Vagina (tissue), 2 donors: ENCODE measurements at regions not wholly inside any gene's neighbourhood (a gene's known extent, or its start where the extent isn't known, plus 50 kb on each side); places are given as distances from the start of the nearest gene placed in this dataset.

Experiments used
- POLR2AphosphoS5 ChIP-seq, 2 donors: sonication (generic); formaldehyde crosslinking; IDR thresholded peaks; one replicate each; pipeline ENCODE4 v1.9.0; 2017; ENCODE audit warnings: antibody characterized with exemption in 2 of 2, mild to moderate bottlenecking in 2 of 2, low read depth in 1 of 2; ENCODE audit not compliant: insufficient read depth in 1 of 2
- TF ChIP-seq, protein P1 (sequence below), 3 experiments: fragments of 450-650 bp in 2 of 3; fragments of 200-600 bp in 1 of 3; sonication (generic) in 1 of 3; IDR thresholded peaks; one replicate each; pipeline ENCODE4 v1.5.1; 2017 to 2019; ENCODE audit warnings: antibody characterized with exemption in 3 of 3, mild to moderate bottlenecking in 2 of 3, moderate library complexity in 2 of 3

DNA sequence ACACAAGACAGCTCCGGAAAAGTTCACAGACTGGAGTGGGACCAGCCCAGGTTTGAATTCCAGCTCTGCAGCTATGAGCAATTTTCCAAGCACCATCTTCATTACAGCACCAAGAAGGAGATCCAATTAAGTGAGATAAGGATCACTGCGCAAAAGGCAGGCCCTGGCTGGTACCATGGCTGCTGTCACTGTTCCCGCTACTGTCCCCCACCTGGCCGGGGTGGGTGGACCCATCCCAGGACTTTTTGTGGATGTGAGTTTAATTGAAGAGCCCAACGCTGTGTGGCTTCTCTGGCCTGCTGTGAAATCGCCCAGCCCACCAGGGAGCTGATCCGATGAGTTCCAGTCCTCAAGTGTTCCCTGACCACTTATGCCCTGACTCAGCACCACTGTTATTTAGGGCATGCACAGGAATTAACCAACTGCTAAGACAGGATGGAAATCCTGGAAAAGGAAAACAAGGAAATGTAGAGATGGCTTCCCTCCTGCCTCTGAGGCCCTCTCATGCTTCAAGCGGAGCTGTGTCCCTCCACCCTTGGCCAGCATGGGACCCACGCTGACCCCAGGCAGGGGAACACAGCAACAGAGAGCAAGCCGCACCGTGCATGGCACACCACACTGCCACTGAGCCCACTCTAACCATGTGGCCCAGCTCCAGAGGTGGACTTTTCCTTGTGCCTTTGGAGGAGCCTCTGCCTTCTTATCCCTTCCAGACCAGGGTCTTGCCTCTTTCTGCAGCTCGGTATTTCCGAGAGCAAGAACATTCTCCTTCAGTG is 150.0 kb upstream of the CST7 start:
- no peak for TF ChIP-seq POLR2AphosphoS5 (IDR thresholded peaks at IDR 0.05; ENCODE audit: insufficient read depth in 1 of 2, low read depth in 1 of 2)
- TF ChIP-seq, protein P1, sequence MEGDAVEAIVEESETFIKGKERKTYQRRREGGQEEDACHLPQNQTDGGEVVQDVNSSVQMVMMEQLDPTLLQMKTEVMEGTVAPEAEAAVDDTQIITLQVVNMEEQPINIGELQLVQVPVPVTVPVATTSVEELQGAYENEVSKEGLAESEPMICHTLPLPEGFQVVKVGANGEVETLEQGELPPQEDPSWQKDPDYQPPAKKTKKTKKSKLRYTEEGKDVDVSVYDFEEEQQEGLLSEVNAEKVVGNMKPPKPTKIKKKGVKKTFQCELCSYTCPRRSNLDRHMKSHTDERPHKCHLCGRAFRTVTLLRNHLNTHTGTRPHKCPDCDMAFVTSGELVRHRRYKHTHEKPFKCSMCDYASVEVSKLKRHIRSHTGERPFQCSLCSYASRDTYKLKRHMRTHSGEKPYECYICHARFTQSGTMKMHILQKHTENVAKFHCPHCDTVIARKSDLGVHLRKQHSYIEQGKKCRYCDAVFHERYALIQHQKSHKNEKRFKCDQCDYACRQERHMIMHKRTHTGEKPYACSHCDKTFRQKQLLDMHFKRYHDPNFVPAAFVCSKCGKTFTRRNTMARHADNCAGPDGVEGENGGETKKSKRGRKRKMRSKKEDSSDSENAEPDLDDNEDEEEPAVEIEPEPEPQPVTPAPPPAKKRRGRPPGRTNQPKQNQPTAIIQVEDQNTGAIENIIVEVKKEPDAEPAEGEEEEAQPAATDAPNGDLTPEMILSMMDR (IDR thresholded peaks at IDR 0.05), result no peak
